AG09319 (cell line): ENCODE measurements at regions not wholly inside any gene's neighbourhood (a gene's known extent, or its start where the extent isn't known, plus 50 kb on each side); places are given as distances from the start of the nearest gene placed in this dataset.

Source experiments
- DNase-seq: peaks from one replicate; pipeline ENCODE4 v3.0.0-alpha.2; 2010; ENCODE audit warnings: low read depth; ENCODE audit errors: extremely low read depth
- CTCF ChIP-seq: IDR thresholded peaks from 2 replicates; pipeline ENCODE4 v1.5.1; 2011; ENCODE audit warnings: low read depth, mild to moderate bottlenecking, inconsistent platforms, low read length, moderate library complexity

GRCh38 chr6:113659762-113660404, 197.3 kb upstream of the MARCKS start:
- no peak for DNase-seq
- TF ChIP-seq CTCF = no peak

- TF ChIP-seq CTCF = no peak
- no peak for DNase-seq
Measured at GRCh38 chr6:113660819-113661218, 196.3 kb upstream of the MARCKS start.

GRCh38 chr6:113662093-113662665, 195.0 kb upstream of the MARCKS start:
- no peak for TF ChIP-seq CTCF
- DNase-seq = no peak

- no peak for DNase-seq
- TF ChIP-seq CTCF = no peak
Measured at GRCh38 chr6:113662688-113663333, 194.3 kb upstream of the MARCKS start.

- TF ChIP-seq CTCF = no peak
- no peak for DNase-seq
Measured at GRCh38 chr6:113664909-113665308, 192.2 kb upstream of the MARCKS start.

GRCh38 chr6:113668641-113669408, 188.3 kb upstream of the MARCKS start:
- no peak for TF ChIP-seq CTCF
- DNase-seq = no peak

GRCh38 chr6:113669606-113670005, 187.5 kb upstream of the MARCKS start:
- no peak for DNase-seq
- no peak for TF ChIP-seq CTCF
